Nephron progenitor cell (in vitro differentiated cells): ENCODE measurements at regions not wholly inside any gene's neighbourhood (a gene's known extent, or its start where the extent isn't known, plus 50 kb on each side); places are given as distances from the start of the nearest gene placed in this dataset.

Experiments used
- DNase-seq: peaks from one replicate; pipeline ENCODE4 v3.0.0; 2021
- H3K27ac Mint-ChIP-seq: 2 replicates; pipeline ENCODE4 v1.8.0; 2021; ENCODE audit warnings: mild to moderate bottlenecking, moderate library complexity, mixed read lengths
- H3K27me3 Mint-ChIP-seq: 2 replicates; pipeline ENCODE4 v1.8.0; 2021; ENCODE audit warnings: mild to moderate bottlenecking, low read depth, mixed read lengths; ENCODE audit not compliant: poor library complexity
- H3K36me3 Mint-ChIP-seq: 2 replicates; pipeline ENCODE4 v1.8.0; 2021; ENCODE audit warnings: low read depth, mixed read lengths
- H3K4me1 Mint-ChIP-seq: 2 replicates; pipeline ENCODE4 v1.8.0; 2021; ENCODE audit warnings: mixed read lengths
- H3K4me3 Mint-ChIP-seq: 2 replicates; pipeline ENCODE4 v1.8.0; 2021; ENCODE audit warnings: mild to moderate bottlenecking, moderate library complexity, mixed read lengths
- H3K9me3 Mint-ChIP-seq: 2 replicates; pipeline ENCODE4 v1.8.0; 2021; ENCODE audit warnings: mild to moderate bottlenecking, moderate library complexity, mixed read lengths
- TF ChIP-seq, protein P1 (sequence below): fragments of 200-600 bp; sonication (generic); IDR thresholded peaks from 2 replicates; pipeline ENCODE4 v1.5.0; 2021; ENCODE audit warnings: antibody characterized with exemption

DNA sequence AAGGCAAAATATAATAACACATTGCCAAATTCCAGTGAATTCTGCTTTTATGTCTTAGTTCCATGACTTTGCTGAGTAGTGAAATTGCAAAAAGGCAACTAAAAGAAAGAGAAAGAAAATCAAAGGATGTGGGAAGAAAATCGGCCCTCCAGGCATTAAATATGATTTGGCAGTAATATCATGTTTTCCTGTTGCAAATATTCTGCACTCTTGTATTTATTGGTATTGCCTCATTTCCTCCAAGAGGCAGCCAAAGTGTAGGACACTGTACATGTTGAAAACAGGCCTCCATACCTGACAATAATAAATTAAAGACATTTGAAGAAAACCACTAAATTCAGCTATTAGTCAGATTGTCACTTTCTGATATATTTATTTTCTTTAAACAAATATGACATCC, 460.0 kb upstream of the NOX3 start:
- no peaks in the 10 kb centered on the region for H3K36me3 Mint-ChIP-seq
- H3K4me1 Mint-ChIP-seq: no peaks in the 10 kb centered on the region
- no peak overlapping the region for H3K27ac Mint-ChIP-seq
- no peak overlapping the region for H3K4me3 Mint-ChIP-seq
- no peak for DNase-seq
- H3K27me3 Mint-ChIP-seq: no peaks in the 10 kb centered on the region
- H3K9me3 Mint-ChIP-seq: no peaks in the 10 kb centered on the region
- TF ChIP-seq, protein P1, sequence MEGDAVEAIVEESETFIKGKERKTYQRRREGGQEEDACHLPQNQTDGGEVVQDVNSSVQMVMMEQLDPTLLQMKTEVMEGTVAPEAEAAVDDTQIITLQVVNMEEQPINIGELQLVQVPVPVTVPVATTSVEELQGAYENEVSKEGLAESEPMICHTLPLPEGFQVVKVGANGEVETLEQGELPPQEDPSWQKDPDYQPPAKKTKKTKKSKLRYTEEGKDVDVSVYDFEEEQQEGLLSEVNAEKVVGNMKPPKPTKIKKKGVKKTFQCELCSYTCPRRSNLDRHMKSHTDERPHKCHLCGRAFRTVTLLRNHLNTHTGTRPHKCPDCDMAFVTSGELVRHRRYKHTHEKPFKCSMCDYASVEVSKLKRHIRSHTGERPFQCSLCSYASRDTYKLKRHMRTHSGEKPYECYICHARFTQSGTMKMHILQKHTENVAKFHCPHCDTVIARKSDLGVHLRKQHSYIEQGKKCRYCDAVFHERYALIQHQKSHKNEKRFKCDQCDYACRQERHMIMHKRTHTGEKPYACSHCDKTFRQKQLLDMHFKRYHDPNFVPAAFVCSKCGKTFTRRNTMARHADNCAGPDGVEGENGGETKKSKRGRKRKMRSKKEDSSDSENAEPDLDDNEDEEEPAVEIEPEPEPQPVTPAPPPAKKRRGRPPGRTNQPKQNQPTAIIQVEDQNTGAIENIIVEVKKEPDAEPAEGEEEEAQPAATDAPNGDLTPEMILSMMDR: no peak

DNA sequence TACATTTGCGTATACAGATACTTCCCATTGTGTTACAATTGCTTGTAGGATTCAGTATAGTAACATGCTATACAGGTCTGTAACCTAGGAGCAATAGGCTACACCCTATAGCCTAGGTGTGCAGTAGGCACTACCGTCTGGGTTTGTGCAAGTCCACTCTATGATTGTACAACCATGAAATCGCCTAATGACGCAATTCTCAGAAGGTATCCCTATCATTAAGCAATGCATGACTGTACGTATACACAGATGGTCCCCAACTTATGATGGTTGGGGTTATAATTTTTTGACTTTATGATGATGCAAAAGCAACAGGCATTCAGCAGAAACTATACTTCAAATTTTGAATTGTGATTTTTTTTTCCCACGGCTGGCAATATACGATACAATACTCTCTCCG, 458.2 kb upstream of the NOX3 start:
- H3K9me3 Mint-ChIP-seq: no peaks in the 10 kb centered on the region
- peaks cover 12% of the 10 kb centered on the region for H3K4me1 Mint-ChIP-seq
- H3K36me3 Mint-ChIP-seq: no peaks in the 10 kb centered on the region

DNA sequence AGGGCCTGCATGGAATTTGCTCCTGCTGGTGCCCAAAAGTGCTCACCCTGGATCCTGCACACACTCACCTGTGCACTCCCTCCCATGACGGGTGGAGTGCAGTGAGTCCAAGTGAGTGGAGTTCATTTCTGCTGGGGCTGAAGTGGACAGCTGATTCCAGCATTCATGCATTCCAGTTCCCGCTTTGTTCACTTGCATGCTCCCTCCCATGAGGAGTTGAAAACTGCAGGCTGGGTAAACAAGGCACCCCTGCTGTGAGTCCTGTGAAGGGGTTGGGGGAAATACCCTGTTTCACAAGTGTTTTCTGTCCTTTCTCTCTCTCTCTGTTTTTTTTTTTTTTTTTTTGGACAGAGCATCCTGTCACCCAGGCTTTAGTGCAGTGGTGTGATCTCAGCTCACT, 454.1 kb upstream of the NOX3 start:
- Mint-ChIP-seq H3K4me3 (no peak overlapping the region), H3K4me1 (peaks cover 16% of the 10 kb centered on the region), H3K9me3 (no peaks in the 10 kb centered on the region), H3K27ac (no peak overlapping the region), H3K27me3 (peaks cover 3% of the 10 kb centered on the region), H3K36me3 (no peaks in the 10 kb centered on the region)
- DNase-seq: no peak
- TF ChIP-seq, protein P1: no peak

More for the DNA sequence above, 458.2 kb upstream of the NOX3 start:
- Mint-ChIP-seq H3K27me3 (peaks cover 3% of the 10 kb centered on the region), H3K4me3 (no peak overlapping the region), H3K27ac (no peak overlapping the region)
- no peak for DNase-seq
- TF ChIP-seq, protein P1: no peak

DNA sequence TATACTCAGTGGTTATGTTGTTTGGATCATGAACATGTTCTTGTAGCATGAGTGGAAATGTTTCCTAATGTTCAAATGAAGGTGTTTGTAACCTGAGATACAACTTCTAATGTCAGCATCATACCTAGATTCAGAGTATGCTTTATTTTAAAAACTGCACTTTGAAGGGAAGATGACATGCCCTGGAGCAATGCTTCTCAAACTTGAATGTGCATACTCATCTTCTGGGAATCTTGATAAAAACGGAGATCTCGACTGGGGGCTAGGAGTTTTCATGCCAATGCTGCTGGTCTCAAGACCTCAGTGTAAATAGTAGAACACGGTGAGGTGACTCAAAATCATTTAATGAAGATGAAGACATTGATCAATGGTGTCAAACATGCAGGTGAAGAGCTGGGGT, 440.0 kb upstream of the NOX3 start:
- H3K4me3 Mint-ChIP-seq: no peak overlapping the region
- H3K9me3 Mint-ChIP-seq: no peaks in the 10 kb centered on the region
- H3K27ac Mint-ChIP-seq: no peak overlapping the region
- no peak for DNase-seq
- H3K4me1 Mint-ChIP-seq: peaks cover under 1% of the 10 kb centered on the region
- TF ChIP-seq, protein P1: no peak
- H3K27me3 Mint-ChIP-seq: no peaks in the 10 kb centered on the region
- no peaks in the 10 kb centered on the region for H3K36me3 Mint-ChIP-seq

DNA sequence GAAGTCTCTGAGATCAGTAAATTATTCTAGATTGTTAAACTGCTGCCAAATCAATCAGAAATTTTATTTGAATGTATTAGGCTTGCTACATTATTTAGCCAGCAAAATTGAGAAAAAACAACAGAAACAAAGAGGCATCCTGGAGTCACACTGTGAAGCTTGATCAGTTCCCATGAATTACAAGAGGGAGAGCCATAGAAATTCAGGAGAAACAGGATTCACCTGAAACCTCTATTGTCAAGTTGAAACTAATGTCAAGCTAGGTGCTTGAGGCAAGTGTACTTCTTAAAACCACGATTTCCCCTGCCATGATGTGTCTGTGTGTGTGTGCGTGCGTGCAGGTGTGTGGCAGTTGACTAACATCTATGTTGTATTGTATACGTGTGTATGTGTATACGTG, 439.1 kb upstream of the NOX3 start:
- H3K27me3 Mint-ChIP-seq: no peaks in the 10 kb centered on the region
- TF ChIP-seq, protein P1: no peak
- no peak for DNase-seq
- H3K4me1 Mint-ChIP-seq: peaks cover 9% of the 10 kb centered on the region
- no peaks in the 10 kb centered on the region for H3K9me3 Mint-ChIP-seq
- H3K36me3 Mint-ChIP-seq: no peaks in the 10 kb centered on the region
- H3K27ac Mint-ChIP-seq: no peak overlapping the region
- no peak overlapping the region for H3K4me3 Mint-ChIP-seq

DNA sequence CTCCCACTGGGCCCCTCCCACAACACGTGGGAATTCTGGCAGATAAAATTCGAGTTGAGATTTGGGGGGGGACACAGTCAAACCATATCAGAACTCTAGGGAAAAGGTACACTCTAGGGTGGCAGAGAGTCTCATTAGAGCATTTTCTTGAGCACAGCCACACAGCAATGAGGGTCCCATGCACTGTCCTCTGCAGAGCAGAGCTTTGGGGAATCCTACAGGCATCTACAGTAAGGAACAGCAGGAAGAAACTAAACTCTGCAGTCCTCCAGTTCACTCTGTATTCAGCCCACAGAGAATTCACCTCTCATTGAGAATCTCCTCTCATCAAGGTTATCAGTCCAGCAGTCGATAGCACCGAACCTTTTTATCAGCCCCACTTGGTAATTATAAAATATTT, 438.6 kb upstream of the NOX3 start:
- TF ChIP-seq, protein P1: no peak
- H3K27ac Mint-ChIP-seq: no peak overlapping the region

More for the DNA sequence above, 438.6 kb upstream of the NOX3 start:
- peaks cover 14% of the 10 kb centered on the region for H3K4me1 Mint-ChIP-seq
- no peaks in the 10 kb centered on the region for H3K9me3 Mint-ChIP-seq
- no peak for DNase-seq
- no peaks in the 10 kb centered on the region for H3K27me3 Mint-ChIP-seq
- no peak overlapping the region for H3K4me3 Mint-ChIP-seq
- no peaks in the 10 kb centered on the region for H3K36me3 Mint-ChIP-seq
